ENCODE measurements at regions not wholly inside any gene's neighbourhood (a gene's known extent, or its start where the extent isn't known, plus 50 kb on each side); places are given as distances from the start of the nearest gene placed in this dataset.

- TF ChIP-seq CTCF (IDR thresholded peaks at IDR 0.05) = no peak
- no peak for TF ChIP-seq POLR2A (IDR thresholded peaks at IDR 0.05)
Observed at GRCh38 chr3:5635746-5636145, 448.2 kb downstream of the EDEM1 start.

Data from testis (tissue), 2 donors.